HL-60 (cell line): ENCODE measurements at regions not wholly inside any gene's neighbourhood (a gene's known extent, or its start where the extent isn't known, plus 50 kb on each side); places are given as distances from the start of the nearest gene placed in this dataset.

Experiments
- CTCF ChIP-seq: IDR thresholded peaks from one replicate; pipeline ENCODE4 v1.5.1; 2011; ENCODE audit warnings: low read length, control low read depth, inconsistent platforms; ENCODE audit not compliant: insufficient read depth
- REST ChIP-seq: IDR thresholded peaks from 2 replicates; pipeline ENCODE4 v1.6.1; 2012; ENCODE audit warnings: low read depth; ENCODE audit not compliant: insufficient replicate concordance

GRCh38 chr2:18404708-18405107 is 155.7 kb downstream of the RDH14 start:
- TF ChIP-seq CTCF (no peak), REST (no peak)
